GM12873 (cell line): ENCODE measurements at regions not wholly inside any gene's neighbourhood (a gene's known extent, or its start where the extent isn't known, plus 50 kb on each side); places are given as distances from the start of the nearest gene placed in this dataset.

Experiments
- CTCF ChIP-seq: IDR thresholded peaks from 2 replicates; pipeline ENCODE4 v1.5.1; 2012; ENCODE audit warnings: low read depth, mild to moderate bottlenecking, moderate library complexity, low read length, control low read depth; ENCODE audit not compliant: insufficient read depth; ENCODE audit errors: missing control alignments

GRCh38 chr15:36491912-36492311, 87.5 kb upstream of the CDIN1 start:
- no peak for TF ChIP-seq CTCF

DNA sequence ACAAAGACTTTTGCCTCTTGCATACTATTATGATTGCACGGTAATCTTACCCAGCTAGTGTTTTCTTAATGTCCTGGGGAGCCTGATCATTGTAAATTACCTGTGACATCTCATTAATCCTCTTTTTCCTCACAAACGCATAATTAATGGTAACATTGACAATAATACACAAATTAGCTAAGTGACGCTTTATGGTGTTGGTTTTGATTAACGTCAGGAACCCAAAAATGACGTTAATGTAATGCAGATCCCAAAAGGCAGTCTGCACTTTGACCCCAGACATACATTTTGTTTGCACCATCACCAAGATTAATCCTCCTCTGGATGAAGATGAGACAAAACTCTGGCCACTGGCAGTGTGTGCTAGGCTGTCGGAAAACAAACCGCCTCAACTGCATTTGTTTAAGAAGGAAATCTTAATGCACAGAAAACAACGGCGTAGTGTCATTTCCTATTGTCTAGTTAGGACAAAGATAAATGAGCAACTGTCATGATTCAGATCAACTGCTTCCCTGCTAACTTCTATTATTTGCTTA, 83.9 kb upstream of the CDIN1 start:
- no peak for TF ChIP-seq CTCF

DNA sequence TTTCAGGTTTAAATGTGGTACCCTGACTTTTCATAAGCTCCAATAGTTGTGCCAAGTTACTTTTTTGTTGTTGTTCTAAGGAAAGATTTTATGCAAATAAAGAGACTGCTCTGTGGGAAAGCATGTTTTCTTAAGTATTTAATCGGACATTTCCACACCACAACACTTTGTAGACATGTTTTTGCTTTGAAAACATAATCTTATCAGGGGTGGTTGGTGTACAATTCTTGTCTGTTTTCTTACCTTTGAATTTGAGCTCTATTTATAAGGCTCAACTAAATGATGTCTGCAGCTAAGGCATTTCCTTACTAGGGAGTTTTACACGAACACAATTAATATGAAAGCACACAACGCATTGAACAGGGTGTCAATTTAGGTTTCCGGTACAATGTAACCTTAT, 81.5 kb upstream of the CDIN1 start:
- no peak for TF ChIP-seq CTCF

GRCh38 chr15:36498401-36498800, 81.0 kb upstream of the CDIN1 start:
- TF ChIP-seq CTCF, result no peak

GRCh38 chr15:36498916-36499315, 80.5 kb upstream of the CDIN1 start:
- no peak for TF ChIP-seq CTCF

DNA sequence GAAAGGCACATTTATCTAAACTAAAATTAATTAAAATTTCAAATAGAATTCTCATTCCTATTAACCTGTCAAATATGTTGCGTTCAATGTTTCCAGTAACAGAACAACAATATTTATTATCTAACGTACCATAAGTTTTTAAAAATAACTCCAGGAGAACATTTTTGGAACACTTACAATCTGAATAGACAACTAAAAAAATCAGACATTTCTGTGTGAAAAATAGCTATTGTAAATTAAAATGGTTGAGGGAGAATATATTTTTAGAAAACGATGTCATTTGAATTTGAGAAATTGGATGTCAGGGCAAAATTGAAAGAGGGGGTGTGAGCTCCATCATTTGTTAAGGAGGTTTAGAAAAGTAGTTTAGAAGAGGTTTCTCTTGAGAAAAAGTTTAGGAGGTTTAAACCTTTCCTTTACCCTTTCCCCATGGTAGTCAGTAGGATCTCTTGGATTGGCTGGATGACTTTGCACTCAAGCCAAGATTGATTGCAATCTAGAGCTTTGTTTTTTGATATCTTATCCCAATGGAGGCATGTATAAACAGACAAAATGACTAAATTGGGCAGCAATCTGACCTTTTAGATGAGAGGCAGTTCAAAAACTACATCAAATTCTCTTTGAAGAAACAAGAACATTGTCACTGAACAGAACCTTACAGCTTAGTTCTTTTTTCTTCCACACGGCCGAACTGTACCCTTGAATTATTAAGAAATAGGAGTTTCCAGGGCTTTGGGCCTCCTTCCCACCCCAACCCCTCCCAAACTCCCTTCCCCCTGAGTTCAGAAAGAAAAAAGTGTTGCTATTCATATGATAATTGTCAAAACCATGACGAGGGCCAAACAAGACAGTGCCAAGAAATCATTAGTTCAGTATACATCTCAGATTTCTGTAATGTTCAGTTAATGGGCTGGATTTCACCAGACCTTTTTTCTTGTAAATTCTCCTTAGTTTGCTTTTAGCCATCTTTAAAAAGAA, 79.7 kb upstream of the CDIN1 start:
- TF ChIP-seq CTCF, result no peak

- TF ChIP-seq CTCF, result peak; percentile 80
These were observed 78.3 kb upstream of the CDIN1 start for GRCh38 chr15:36501063-36501678.
